GM18507 (cell line): ENCODE measurements at regions not wholly inside any gene's neighbourhood (a gene's known extent, or its start where the extent isn't known, plus 50 kb on each side); places are given as distances from the start of the nearest gene placed in this dataset.
A peak's percentile ranks its signal among the peaks of the same experiment; 100 is the strongest.
"Not testable (repeated sequence)": the region's sequence is repeated elsewhere in the genome, so short reads cannot be mapped to it uniquely, and the experiment has no call there.

Experiments used
- DNase-seq: peaks from one replicate; pipeline ENCODE4 v3.0.0; 2011; ENCODE audit warnings: low read depth; ENCODE audit not compliant: insufficient read length; ENCODE audit errors: extremely low spot score
- FAIRE-seq: peaks from 2 replicates; lab custom pipeline; 2011; peaks lifted over from hg19 to GRCh38; lab: Jason Lieb, UNC

DNA sequence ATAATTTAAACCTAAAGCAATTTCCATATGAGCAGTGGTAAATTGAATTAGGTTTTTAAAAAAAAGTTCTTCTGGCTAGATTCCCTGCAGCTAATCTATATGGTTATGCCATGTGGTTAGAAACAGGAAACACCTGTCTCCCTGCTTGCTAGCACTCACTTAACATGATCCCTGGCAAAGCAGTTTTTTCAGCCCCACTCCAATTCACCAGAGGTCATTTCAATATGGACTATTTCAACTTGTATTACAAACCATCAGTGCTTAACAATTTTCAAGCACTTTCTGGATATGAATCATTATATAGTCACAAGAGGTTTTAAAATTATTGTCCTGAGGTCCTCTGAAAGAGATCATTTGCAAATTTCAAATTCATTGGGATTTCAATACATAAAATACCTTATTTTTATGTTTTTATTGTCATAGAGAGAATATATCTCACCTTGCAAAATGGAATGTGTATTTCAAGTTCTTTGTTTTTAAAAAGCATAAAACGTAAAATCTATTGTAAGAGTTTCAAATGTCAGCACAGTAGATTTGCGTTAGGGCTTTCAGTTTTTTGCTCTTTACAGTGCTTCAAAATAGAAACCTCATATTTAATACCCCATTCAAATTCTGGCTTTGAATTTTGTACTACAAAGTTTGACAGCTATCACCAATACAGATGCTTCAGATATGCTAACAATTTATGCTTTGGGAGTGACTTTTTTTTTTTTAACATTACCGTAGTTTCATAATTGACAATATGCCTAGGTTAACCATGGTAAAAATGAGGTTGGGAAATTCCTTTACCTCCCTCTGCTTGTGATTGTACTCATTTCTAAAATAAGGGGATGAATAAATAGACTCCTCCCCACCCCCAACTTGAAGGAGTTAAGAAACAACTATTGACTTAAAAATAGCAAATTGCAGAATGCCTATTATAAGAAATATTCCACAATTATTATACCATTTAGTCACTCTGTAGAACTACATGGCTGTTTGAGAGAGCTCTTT is 117.5 kb upstream of the HGF start:
- FAIRE-seq (no peak), DNase-seq (no peak)

DNA sequence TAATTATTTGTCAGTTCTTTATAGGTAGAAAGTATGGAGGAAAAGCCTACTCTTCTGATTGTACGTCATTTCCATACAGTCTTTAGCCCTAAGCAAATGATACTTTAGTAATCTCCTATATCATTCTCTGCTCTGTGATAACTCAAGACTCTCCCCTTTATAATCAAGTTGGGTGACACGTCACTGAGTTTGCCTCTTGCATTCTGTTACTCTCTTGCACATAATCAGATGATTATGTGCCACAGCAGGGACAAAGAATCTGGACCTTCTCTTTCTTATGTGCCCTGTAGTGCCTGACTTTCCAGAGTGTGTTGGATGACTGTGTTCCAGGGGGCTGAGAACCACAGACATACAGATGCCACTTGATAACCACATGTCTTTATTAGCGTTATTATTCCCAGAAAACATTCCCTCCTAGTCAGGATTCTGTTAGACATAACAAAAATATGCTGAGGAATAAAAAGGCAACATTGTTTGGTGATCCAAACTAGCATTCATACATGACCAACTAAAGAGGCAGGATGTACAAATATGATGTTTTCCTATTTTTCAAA is 116.4 kb upstream of the HGF start:
- no peak for DNase-seq
- no peak for FAIRE-seq

DNA sequence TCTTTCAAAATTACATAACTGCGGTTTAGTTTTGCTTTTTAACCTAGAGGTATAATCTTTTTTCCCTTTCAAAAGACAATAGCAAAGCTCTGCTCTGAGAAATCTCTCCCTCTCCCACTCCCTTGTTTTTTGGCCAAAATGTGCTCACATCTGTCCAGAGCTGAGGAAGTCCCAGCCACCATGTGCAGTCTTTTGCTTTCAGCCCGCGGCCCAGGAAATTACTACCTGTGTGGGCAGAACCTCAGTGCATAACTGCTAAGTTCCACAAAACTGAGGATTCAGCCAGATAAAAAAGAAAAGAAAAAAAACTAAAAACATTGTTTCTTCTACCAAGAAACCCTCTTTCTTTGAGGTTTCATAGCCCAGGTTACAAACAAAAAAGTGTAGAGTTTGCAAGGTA is 115.0 kb upstream of the HGF start:
- no peak for FAIRE-seq
- DNase-seq, result no peak

DNA sequence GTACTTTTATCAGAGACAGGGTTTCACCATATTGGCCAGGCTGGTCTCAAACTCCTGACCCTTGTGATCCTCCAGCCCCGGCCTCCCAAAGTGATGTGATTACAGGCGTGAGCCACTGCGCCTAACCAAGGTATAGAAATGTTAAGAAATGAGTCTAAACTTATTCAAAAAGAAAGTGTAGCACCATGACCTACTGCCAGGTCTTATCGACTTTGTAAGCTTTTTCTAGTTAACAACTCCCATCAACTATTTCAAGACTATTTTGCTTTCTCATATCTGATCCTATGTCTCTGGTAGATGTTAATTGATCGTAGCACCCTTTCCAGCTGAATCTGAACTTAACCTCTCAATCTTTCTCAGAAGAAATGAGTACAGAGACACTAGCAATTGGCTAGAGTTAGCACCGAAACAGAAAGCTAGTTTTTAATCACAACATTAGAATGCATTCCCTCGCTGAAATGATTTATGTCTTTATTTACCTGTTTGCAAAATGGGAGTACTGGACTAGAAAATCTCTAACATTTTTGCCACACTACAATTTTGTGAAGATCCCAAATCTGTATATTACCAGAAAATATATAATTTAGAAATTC is 114.0 kb upstream of the HGF start:
- DNase-seq (no peak), FAIRE-seq (no peak)

DNA sequence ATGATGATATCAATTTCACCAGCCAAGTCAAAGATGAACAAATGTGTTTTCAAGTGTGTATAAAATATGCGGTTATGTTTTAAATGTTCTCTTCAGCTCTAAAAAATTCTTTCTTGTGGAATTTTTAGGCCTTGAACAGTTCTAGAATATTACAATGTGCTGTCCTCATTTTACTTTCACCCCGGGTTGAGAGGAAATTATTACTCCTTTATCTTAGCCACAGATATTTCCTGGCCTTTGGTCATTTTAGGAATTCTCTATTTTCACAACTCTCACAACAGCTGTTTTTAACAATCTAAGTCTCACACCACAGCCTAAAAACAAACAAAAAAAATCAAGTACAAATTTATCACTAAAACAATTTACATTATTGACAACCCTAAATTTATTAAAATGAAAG is 112.2 kb upstream of the HGF start:
- FAIRE-seq, result no peak
- no peak for DNase-seq

DNA sequence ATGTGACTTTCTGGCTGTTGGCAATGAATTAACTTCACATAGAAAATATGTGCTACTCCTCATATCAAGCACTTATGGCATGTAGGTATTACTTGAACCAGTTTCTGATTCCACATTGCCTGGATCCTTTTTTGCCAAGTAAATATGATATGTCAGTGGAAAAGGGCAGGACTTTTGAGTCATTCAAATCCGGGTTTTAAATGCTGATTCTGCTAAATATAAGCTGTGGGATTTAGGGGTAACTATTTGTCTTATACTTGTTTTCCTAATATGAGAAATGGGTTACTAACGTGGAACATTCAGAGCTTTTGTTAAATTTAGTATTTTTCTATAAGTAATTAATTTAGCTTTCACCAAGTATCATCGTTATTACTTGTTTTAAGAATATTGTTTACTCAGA is 108.0 kb upstream of the HGF start:
- FAIRE-seq (no peak), DNase-seq (no peak)

DNA sequence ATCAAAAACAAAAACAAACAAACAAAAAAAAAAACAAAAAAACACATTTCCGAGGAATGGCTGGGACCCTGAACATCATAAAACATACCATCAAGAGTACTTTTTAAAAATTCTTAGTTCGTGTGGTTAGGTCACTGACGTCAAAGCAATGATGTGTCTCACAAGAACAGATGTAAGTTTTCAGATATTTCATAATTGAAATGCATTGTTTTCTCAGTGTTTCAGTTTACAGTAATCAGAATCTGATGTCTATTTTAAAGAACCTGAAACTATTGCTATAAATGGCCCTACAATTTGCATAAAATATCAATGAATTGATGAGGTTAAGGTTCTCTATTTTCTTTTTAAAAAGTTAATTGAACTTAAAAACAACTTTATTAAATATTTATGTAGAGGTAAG is 103.7 kb upstream of the HGF start:
- FAIRE-seq, result no peak
- DNase-seq, result no peak

DNA sequence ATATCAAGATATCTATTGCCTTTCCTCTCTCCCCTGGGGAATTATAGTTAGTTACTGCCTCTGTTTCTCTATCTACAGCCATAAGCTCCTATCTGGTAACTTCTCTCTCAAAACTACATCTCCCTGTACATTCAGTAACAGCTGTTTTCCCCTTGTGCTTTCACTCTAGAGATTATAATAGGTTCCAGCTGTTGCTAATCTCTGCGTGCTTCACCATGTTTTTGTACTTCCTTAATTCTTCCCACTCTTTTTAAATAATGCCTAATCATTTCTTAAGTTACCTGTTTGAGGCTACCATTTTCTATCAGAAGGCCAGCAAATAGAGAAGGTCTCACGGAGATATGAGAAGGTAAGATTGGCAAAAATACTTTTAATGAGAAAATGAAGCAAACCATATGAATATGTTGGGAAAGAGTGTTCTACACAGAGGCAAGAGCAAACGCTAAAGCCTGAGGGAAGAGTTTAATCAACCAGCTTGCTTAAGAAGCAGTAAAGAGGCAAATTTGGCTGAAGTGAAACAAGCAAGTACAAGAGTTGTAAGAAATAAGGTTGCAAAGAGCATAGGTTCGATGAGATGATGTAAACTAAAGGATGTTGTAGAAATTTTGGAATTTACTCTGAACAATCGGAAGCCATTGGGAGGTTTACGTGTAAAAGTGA is 101.9 kb upstream of the HGF start:
- DNase-seq (no peak), FAIRE-seq (no peak)

DNA sequence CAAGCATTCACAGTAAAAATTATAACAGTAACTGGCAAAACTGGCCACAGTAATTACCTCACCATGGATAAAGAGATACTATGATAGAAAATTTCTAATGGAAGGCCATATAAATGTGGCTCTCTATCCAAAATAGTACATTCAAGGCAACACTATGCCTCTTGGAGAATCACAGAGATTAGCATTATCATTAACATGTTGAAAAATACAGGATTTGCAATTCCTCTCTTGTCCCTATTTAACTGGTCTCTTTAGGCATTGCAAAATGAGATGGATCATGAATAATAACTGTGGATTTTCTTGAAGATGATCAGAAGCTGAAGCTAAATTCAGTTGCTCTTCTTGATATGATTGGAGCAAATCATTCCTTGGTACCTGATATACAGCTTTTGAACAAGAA is 100.8 kb upstream of the HGF start:
- DNase-seq (no peak), FAIRE-seq (no peak)

DNA sequence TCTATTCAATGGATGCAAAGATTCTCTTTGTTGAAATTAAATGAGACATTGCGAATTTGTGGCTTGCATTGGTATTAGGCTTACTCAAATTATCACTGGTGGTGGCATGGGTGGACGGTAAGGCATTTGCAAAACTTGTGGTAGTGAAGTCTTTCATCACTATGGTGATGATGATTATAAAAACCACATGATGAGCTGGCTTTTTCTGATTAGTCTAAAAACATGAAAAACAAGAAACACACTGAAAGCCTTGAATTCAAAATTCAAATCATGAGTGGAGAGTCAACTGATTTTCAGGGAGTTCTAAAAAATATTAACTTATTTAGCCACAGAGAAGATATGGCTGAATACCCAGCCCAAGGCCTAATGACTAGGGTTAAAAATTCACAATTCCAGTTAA is 99.8 kb upstream of the HGF start:
- DNase-seq, result no peak
- no peak for FAIRE-seq

DNA sequence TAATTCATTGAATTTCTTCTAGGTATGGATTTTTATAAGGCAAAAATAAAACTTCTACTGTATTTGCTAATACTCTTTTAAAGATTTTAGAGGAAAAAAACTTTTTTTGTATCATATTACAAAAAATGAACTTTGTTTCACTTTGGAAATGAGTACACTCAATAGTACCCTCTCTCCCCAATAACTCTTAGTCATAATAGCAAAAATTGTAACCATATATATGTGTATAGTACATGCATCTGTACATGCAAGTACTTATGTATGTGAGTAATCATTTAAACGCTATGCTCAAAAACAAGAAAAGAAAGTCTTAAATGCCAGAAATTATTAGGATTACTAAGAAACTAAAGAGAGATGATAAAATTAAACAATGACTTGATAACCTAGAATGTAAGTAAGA is 95.9 kb upstream of the HGF start:
- FAIRE-seq, result no peak

DNA sequence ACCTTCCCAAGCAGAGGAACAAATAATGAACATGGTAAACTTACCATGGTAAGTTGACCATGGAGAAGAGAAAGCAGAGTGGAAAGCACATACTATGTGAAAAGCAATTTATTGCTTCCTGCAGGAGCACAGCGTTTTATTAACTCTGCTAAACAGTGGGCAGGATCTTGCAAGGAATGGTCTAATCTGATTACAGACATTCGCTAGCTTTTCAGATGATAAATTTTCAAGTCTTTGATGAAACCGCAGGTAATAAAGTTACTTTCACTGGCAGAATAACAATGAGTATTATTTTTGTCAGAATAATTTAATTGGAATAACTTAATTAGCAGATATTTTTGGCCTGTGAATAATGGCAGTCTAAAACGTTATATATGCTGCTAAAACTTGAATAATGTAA is 89.6 kb upstream of the HGF start:
- FAIRE-seq (no peak), DNase-seq (no peak)

More for the DNA sequence above, 95.9 kb upstream of the HGF start:
- DNase-seq, result no peak

DNA sequence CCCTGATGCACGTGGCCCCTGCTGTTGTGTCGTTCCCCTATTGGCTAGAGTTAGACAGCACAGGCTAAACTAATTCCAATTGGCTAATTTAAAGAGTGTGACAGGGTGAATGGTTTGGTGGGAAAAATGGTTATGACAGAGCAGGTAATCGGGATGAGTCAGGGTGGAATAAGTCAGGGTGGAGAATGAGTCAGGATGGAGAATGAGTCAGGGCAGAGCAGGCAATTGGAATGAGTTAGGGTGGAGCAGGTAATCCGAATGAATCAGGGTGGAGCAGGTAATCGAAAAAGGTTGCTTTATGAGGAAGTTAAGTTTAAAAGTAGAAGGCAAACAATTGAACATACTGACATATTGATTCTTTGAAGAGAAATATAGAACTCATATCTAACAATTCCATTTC is 89.0 kb upstream of the HGF start:
- not testable (repeated sequence) for DNase-seq, FAIRE-seq

DNA sequence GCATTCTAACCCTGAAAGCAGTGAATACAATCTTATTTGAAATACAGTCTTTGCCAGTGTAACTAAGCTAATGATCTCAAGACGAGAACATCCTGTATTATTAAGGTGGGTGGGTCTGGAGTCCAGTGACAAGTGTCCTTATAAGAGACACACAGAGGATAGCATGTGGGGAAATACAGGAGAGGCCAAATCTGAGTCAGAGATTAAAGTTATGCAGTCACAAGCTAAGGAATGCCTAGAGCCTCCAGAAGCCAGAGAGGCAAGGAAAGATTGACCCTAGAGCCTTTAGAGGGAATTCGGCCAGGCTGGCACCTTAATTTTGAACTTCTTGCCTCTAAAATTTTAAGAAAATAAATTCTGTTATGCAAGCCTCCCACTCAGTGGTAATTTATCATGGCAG is 87.5 kb upstream of the HGF start:
- DNase-seq (no peak), FAIRE-seq (no peak)

DNA sequence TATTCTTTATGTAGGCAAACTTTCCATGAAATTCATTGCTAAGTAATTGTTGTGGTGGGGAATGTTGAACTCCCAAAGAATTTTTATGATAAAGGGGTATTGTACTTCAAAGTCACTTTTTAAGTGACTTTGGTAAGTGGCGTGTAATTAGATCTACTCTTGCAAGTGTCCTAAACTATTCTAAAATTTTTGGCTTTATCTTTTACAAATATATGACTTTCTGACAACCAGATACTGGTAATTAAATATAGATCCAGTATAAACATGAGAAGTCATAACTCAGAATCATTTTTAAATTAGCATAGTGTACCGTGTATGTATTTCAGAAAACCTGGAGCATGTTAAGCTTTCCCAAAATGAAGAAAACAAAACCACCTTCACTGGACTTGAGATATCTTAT is 84.7 kb upstream of the HGF start:
- DNase-seq (no peak), FAIRE-seq (no peak)

DNA sequence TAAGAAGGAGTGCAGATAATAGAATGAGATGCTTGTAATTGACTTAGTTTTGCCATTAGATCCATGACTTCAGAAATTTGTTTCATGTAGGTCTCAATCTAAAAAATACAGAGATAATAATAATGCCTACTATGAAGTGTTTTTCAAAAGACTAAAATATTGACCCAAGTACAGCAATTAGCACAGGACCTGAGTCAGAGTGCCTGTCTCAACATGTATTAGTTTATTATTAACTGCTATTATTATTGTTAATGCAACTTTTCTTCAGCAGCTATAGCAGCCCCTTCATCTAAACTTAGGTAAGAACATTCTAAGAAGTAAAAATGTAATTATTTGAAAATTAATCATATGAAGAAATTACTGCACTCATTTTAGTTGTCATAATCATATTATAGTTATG is 82.9 kb upstream of the HGF start:
- FAIRE-seq, result no peak
- DNase-seq, result no peak

DNA sequence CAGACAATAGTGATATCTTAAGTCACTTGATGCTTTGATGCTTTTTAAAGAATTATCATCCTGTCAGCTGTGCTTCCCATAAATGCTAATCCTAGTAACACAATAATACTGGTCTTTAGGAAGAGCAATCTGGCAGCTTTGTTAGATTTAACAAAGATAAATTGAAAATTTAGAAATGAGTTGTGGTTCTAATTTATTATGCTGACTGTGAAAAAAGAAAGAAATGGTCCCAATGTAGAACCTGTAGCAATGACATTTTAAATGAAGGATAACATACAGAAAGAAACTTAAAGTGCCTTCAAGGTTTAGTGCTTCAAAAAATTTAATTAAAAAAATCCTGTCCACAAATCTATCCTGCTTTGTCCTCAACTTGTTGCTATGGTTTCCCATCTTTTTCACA is 81.6 kb upstream of the HGF start:
- no peak for FAIRE-seq

DNA sequence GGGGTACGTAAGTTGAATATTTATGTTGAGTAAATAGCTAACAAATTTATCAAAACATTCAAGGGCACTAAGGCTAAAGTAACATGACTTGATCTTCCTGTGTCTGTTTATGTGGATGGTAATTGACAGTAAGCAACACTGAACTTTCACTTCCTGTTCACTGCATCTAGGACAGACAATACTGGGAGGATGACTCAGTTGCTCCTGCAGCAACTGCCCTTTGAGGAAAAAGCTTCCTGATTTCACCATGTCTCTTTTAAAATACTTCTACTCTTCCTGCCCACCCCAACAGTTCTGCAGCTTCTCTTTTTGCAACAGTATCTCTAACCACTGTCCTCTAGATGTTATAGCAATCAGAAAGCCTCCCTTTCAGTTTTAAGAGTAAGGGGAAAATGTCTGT is 76.6 kb upstream of the HGF start:
- DNase-seq (no peak), FAIRE-seq (peak; percentile 60)

More for the DNA sequence above, 81.6 kb upstream of the HGF start:
- no peak for DNase-seq

DNA sequence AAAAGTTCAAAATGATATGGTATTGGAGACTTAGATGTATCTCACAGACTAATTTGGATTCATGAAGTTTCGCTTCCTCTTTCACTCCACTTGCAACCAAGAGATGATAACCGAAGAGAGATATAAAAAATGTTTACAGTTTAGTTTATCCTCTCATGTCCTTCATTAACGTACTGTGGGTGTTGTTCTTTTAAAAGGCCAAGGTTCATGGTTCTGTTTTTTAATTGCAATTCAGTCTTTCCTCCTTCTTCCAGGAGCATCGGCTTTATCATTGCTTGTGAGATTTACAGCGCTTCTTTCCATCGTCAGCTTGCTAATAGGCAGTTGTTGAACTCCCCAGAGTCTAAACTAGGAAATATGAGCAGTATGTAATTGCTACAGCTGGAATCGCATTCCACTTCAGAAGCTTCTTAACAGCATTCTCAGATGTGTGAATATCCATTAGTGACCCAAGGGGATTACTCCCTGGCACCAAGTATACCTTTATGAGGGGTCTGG is 75.9 kb upstream of the HGF start:
- FAIRE-seq (no peak), DNase-seq (no peak)

DNA sequence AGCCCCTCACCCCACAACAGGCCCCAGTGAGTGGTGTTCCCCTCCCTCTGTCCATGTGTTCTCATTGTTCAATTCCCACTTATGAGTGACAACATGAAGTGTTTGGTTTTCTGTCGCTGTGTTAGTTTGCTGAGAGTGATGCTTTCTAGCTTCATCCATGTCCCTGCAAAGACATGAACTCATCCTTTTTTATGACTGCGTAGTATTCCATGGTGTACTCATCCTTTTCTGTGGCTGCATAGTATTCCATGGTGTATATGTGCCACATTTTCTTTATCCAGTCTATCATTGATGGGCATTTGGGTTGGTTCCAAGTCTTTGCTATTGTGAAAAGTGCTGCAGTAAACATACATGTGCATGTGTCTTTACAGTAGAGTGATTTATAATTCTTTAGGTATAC is 73.8 kb upstream of the HGF start:
- not testable (repeated sequence) for FAIRE-seq, DNase-seq
